ENCODE measurements at regions not wholly inside any gene's neighbourhood (a gene's known extent, or its start where the extent isn't known, plus 50 kb on each side); places are given as distances from the start of the nearest gene placed in this dataset.

- H3K4me1 Mint-ChIP-seq (ENCODE audit: low read depth, unreplicated experiment) = peaks cover 7% of the 10 kb centered on the region
- no peak for DNase-seq
- no peak for TF ChIP-seq CTCF (IDR thresholded peaks at IDR 0.05; ENCODE audit: partially characterized antibody, unreplicated experiment)
- H3K9me3 Mint-ChIP-seq (ENCODE audit: unreplicated experiment) = no peaks in the 10 kb centered on the region
- no peaks in the 10 kb centered on the region for H3K27me3 Mint-ChIP-seq (ENCODE audit: unreplicated experiment)
- no peak overlapping the region for H3K27ac Mint-ChIP-seq (ENCODE audit: unreplicated experiment)
- H3K4me3 Mint-ChIP-seq (ENCODE audit: unreplicated experiment) = no peak overlapping the region
- no peaks in the 10 kb centered on the region for H3K36me3 Mint-ChIP-seq (ENCODE audit: unreplicated experiment)
Measured at GRCh38 chr3:103923907-103924306, 1442.8 kb upstream of the ALCAM start.

- Mint-ChIP-seq H3K4me1 (ENCODE audit: low read depth, unreplicated experiment) (peaks cover 5% of the 10 kb centered on the region), H3K4me3 (ENCODE audit: unreplicated experiment) (no peak overlapping the region), H3K27ac (ENCODE audit: unreplicated experiment) (no peak overlapping the region), H3K9me3 (ENCODE audit: unreplicated experiment) (no peaks in the 10 kb centered on the region), H3K36me3 (ENCODE audit: unreplicated experiment) (no peaks in the 10 kb centered on the region), H3K27me3 (ENCODE audit: unreplicated experiment) (no peaks in the 10 kb centered on the region)
- DNase-seq = no peak
- TF ChIP-seq CTCF (IDR thresholded peaks at IDR 0.05; ENCODE audit: partially characterized antibody, unreplicated experiment) = no peak
Measured at GRCh38 chr3:103924544-103924943, 1442.2 kb upstream of the ALCAM start.

- Mint-ChIP-seq H3K27me3 (ENCODE audit: unreplicated experiment) (no peaks in the 10 kb centered on the region), H3K27ac (ENCODE audit: unreplicated experiment) (no peak overlapping the region), H3K4me3 (ENCODE audit: unreplicated experiment) (no peak overlapping the region), H3K9me3 (ENCODE audit: unreplicated experiment) (peaks cover 3% of the 10 kb centered on the region), H3K36me3 (ENCODE audit: unreplicated experiment) (no peaks in the 10 kb centered on the region), H3K4me1 (ENCODE audit: low read depth, unreplicated experiment) (peaks cover 5% of the 10 kb centered on the region)
- TF ChIP-seq CTCF (IDR thresholded peaks at IDR 0.05; ENCODE audit: partially characterized antibody, unreplicated experiment) = no peak
- DNase-seq = no peak
Measured at GRCh38 chr3:103926936-103927335, 1439.8 kb upstream of the ALCAM start.

- Mint-ChIP-seq H3K4me3 (ENCODE audit: unreplicated experiment) (no peak overlapping the region), H3K4me1 (ENCODE audit: low read depth, unreplicated experiment) (peaks cover 5% of the 10 kb centered on the region), H3K27me3 (ENCODE audit: unreplicated experiment) (peaks cover 2% of the 10 kb centered on the region), H3K9me3 (ENCODE audit: unreplicated experiment) (peaks cover 3% of the 10 kb centered on the region), H3K27ac (ENCODE audit: unreplicated experiment) (no peak overlapping the region), H3K36me3 (ENCODE audit: unreplicated experiment) (no peaks in the 10 kb centered on the region)
- no peak for DNase-seq
- TF ChIP-seq CTCF (IDR thresholded peaks at IDR 0.05; ENCODE audit: partially characterized antibody, unreplicated experiment) = no peak
Measured at GRCh38 chr3:103927896-103928295, 1438.8 kb upstream of the ALCAM start.

- H3K4me3 Mint-ChIP-seq (ENCODE audit: unreplicated experiment) = no peak overlapping the region
- H3K27me3 Mint-ChIP-seq (ENCODE audit: unreplicated experiment) = peaks cover 2% of the 10 kb centered on the region
- H3K4me1 Mint-ChIP-seq (ENCODE audit: low read depth, unreplicated experiment) = peaks cover 9% of the 10 kb centered on the region
- H3K27ac Mint-ChIP-seq (ENCODE audit: unreplicated experiment) = no peak overlapping the region
- no peak for TF ChIP-seq CTCF (IDR thresholded peaks at IDR 0.05; ENCODE audit: partially characterized antibody, unreplicated experiment)
- peaks cover 3% of the 10 kb centered on the region for H3K9me3 Mint-ChIP-seq (ENCODE audit: unreplicated experiment)
- DNase-seq = no peak
- H3K36me3 Mint-ChIP-seq (ENCODE audit: unreplicated experiment) = no peaks in the 10 kb centered on the region
Measured at GRCh38 chr3:103937094-103937493, 1429.6 kb upstream of the ALCAM start.
